HuH-7 (cell line): ENCODE measurements at regions not wholly inside any gene's neighbourhood (a gene's known extent, or its start where the extent isn't known, plus 50 kb on each side); places are given as distances from the start of the nearest gene placed in this dataset.
A peak's percentile ranks its signal among the peaks of the same experiment; 100 is the strongest.

Experiments used
- DNase-seq: peaks from one replicate; pipeline ENCODE4 v3.0.0; 2011; ENCODE audit warnings: low spot score

- no peak for DNase-seq
Observed at GRCh38 chr5:105581988-105582690, 2019.5 kb upstream of the NUDT12 start.

- no peak for DNase-seq
Observed at GRCh38 chr5:105573575-105573974, 2011.0 kb upstream of the NUDT12 start.

GRCh38 chr5:105565531-105565930 lies 2002.9 kb upstream of the NUDT12 start:
- DNase-seq, result no peak

- no peak for DNase-seq
Observed at GRCh38 chr5:105563842-105564241, 2001.3 kb upstream of the NUDT12 start.

- DNase-seq, result no peak
Observed at GRCh38 chr5:105554568-105555169, 1992.1 kb upstream of the NUDT12 start.

GRCh38 chr5:105544300-105544699 lies 1981.7 kb upstream of the NUDT12 start:
- DNase-seq, result no peak

- DNase-seq, result no peak
Observed at GRCh38 chr5:105536675-105537074, 1974.1 kb upstream of the NUDT12 start.

- DNase-seq, result no peak
Observed at GRCh38 chr5:105530716-105531261, 1968.2 kb upstream of the NUDT12 start.

- no peak for DNase-seq
Observed at GRCh38 chr5:105529851-105530250, 1967.3 kb upstream of the NUDT12 start.

- no peak for DNase-seq
Observed at GRCh38 chr5:105508519-105508918, 1945.9 kb upstream of the NUDT12 start.

- DNase-seq, result peak; percentile 30
Observed at GRCh38 chr5:105506692-105507277, 1944.2 kb upstream of the NUDT12 start.

GRCh38 chr5:105503950-105504349 lies 1941.4 kb upstream of the NUDT12 start:
- no peak for DNase-seq

GRCh38 chr5:105501315-105501714 lies 1938.7 kb upstream of the NUDT12 start:
- DNase-seq, result no peak

- DNase-seq, result no peak
Observed at GRCh38 chr5:105475401-105475800, 1912.8 kb upstream of the NUDT12 start.

GRCh38 chr5:105462377-105462776 lies 1899.8 kb upstream of the NUDT12 start:
- no peak for DNase-seq

- no peak for DNase-seq
Observed at GRCh38 chr5:105460721-105461120, 1898.1 kb upstream of the NUDT12 start.

GRCh38 chr5:105453216-105453807 lies 1890.7 kb upstream of the NUDT12 start:
- no peak for DNase-seq

- no peak for DNase-seq
Observed at GRCh38 chr5:105448271-105448670, 1885.7 kb upstream of the NUDT12 start.

GRCh38 chr5:105430516-105430915 lies 1867.9 kb upstream of the NUDT12 start:
- DNase-seq, result no peak

GRCh38 chr5:105428451-105429380 lies 1866.1 kb upstream of the NUDT12 start:
- no peak for DNase-seq

- no peak for DNase-seq
Observed at GRCh38 chr5:105414067-105414466, 1851.5 kb upstream of the NUDT12 start.
